CD4-positive, alpha-beta T cell treated with Interleukin-2 at 100 ng/mL for 4 hours (primary cell): ENCODE measurements at regions not wholly inside any gene's neighbourhood (a gene's known extent, or its start where the extent isn't known, plus 50 kb on each side); places are given as distances from the start of the nearest gene placed in this dataset.
"Not testable (repeated sequence)": the region's sequence is repeated elsewhere in the genome, so short reads cannot be mapped to it uniquely, and the experiment has no call there.

Source experiments
- DNase-seq: peaks from one replicate; pipeline ENCODE4 v3.0.0-alpha.2; 2020; ENCODE audit warnings: low spot score

GRCh38 chr5:96201503-96201902 lies 231.5 kb downstream of the PCSK1 start:
- DNase-seq, result no peak

DNA sequence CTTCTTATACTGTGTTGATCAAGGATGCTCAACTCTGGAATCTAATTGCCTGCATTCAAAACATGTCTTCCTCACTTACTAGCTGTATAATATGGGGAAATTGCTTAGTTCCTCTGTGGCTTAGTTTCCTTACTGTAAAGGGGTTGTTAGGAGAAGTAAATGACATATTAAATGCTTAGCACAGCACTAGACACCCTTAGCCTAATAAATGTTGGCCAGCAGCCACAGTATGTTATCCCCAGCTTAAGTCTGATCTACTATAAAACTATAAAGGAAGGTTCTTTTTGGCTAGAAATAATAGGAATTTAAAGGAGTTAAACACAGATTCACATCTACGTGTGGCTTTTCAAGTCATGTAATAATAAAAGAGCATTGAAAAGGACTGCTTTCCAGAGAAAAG lies 232.4 kb downstream of the PCSK1 start:
- DNase-seq, result no peak

DNA sequence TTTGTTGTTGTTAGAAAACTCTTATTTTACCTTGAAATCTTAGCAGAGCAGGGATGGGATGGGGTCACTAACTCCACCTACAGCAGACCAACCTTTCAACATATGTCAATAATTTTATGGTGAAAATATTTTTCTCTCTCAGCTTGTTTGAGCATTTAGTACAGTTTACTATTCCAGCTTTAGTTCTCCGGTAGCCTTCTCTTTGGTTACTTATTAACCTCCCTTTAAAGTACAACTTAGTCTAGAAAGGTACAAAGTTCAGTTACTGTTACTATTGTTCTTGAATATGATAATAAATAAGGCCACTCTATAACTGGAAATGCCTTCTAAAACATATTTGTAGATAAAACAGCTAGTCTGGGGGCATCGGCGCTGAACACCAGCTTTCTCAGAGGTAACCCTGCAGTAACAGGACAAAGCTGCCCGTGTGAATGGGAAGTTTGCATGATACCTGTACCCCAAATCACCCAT lies 233.3 kb downstream of the PCSK1 start:
- DNase-seq, result no peak

GRCh38 chr5:96198356-96199058 lies 234.5 kb downstream of the PCSK1 start:
- no peak for DNase-seq

DNA sequence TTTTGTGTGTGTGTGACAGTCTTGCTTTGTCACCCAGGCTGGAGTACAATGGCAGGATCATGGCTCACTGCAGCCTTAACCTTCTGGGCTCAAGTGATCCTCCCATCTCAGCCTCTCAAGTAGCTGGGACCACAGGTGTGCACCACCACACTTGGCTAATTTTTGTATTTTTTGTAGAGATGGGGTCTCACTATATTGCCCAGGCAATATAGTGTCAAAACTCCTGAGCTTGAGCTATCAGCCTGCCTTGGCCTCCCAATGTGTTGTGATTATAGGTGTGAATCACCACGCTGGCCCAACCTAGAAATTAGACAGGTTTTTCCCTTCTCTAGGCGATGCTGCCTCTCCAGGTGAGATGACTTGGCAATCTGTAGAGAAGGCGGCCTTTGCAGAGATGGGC lies 235.3 kb downstream of the PCSK1 start:
- DNase-seq, result not testable (repeated sequence)

GRCh38 chr5:96197347-96197746 lies 235.7 kb upstream of the ELL2 start:
- DNase-seq, result no peak

DNA sequence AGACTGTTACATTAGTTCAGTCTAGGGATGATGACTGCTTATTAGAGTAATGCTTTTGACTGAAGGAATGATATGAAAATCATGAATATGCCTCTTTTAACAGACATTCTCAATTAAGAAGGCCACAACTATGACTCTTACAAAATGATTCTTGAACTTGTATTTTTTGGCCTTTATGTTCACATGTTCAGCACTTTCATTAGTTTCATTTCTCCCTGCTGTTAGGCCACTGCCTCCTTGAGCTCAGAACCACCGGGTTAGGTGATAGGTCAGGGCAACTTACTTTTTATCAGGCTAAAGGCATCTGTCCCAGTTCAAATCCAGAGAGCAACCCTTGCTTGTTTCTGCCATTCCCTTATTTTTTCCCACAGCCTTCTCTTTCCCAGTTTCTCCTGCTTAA lies 235.2 kb upstream of the ELL2 start:
- no peak for DNase-seq

DNA sequence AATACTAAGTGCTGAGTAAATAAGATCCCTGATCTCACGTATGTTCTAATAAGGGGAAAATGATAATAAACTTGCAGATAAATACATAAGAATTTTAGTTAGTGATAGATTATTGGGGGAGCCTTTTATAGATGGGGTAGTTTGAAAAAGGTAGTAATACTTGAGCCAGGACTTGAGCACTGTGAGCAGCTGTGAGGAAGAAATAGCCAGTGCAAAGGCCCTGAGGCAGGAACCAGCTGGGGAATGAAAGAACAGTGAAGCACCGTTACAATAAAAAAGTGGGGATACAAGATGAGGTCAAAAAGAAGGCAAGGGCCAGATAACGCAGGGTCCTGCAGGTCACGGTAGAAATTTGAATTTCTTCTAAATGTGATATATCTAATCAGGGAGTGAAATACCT lies 234.8 kb upstream of the ELL2 start:
- no peak for DNase-seq

DNA sequence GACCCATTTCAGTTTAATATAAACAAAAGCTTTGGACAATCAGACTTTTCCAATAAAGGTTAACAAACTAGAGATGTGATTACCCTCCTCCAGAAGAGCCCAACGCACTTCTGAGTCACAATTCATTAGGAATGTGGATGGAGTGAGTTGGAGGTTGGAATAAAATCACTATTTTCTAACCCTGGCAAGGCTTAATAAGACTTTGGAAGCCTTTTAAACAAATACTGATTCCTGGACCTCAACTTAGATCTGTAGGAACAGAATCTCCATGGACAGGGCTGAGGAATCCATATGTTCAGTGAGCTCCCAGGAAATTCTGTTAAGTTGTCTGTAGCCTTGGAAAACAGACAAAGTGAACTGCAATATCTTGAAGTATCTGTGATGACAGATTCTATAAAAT lies 233.5 kb upstream of the ELL2 start:
- no peak for DNase-seq

DNA sequence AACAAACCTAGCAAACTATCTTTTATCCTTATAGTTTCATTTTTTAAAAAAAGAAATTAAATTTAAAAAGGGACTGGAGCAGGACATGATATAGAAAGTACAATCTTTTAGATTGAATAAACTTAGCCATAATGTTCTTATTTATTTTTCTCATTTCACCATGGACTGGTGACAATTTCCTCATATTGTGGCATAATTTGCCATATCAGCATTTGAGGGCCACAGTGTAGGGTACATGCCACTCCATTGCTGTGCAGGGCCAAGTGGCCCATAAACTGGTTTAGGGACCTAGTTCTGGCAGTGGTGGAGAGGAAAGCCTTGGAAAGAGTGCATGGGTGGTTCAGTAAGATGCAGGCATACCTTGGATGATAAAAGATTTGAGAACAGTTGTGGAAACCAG lies 232.9 kb upstream of the ELL2 start:
- DNase-seq, result no peak

DNA sequence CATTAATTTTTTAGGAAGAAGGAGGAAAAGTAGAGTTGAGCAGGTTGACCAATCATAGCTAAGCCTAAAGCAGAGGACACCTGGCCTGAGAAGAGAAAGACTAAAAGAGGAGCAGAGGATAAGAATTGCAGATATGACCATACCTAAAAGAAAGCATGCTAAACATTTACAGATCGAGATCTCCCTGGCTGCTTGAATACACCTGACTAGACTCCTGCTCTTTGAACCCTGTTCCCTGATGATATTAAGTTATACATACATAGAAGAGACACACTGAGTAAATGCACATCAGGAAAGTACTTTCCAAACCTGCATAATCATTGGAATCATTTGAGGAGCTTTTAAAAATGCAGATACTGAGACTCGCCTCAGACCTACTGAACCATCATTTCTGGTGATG lies 232.3 kb upstream of the ELL2 start:
- no peak for DNase-seq

GRCh38 chr5:96189987-96190386 lies 228.3 kb upstream of the ELL2 start:
- no peak for DNase-seq

DNA sequence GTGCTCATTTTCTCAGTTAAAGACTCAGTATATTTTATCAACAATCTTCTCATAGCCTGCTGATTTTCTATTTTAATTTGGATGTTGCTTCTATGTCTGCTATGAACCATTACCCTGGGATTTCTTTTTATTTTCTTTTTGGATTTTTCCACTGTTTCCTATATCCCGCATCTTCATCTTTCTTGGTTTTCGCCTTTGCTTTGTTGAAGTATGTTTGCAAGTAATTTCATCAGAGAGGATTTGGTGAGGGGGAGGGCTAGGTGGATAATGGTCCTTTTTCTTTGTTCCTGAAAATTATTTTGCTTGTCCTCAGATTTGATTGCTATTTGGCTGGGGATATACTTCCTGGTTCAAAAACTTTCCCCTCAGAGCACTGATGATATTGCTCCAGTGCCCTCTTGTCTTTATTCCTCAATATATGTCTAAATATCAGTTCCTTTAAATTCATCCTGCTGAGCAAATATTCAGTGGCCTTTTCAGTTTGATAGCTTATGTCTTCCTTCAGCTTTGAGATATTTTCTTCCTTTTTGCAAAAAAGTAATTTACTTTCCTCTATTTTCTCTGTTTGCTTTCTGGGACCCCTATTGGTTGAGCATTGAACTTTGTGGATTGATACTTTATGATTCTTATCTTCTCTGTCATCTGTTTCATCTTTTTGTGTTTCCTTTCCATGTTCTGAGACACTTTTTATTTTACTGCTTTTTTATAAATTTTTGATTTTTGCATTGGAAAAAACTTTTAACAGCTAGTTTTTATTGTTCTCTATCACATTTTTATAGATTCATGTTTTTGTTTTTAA lies 227.6 kb upstream of the ELL2 start:
- DNase-seq, result no peak

DNA sequence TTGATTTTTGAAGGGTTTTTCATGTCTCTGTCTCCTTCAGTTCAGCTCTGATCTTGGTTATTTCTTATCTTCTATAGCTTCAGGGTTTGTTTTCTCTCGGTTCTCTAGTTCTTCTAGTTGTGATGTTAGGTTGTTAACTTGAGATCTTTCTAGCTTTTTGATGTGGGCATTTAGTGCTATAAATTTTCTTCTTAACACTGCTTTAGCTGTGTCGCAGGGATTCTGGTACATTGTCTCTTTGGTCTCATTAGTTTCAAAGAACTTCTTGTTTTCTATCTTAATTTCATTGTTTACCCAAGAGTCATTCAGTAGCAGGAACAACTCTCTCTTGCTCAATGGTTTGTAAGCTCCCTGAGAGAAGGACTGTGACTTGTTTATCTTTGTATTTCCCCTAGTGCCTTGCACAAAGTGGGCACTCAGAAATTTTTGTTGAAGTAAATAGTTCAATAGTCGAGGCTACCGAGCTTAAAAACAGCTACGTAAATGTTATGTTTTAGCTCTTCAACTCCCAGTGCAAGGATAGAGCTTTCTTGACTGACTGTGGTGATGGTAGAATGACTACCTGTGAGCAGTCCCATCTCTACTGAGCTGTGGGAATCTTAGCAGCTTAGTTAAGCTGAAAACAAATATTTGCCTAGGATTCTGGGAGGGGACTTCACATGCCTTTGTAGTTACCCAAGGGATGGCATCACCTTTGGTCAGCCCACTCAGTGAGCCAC lies 225.8 kb upstream of the ELL2 start:
- DNase-seq, result no peak

DNA sequence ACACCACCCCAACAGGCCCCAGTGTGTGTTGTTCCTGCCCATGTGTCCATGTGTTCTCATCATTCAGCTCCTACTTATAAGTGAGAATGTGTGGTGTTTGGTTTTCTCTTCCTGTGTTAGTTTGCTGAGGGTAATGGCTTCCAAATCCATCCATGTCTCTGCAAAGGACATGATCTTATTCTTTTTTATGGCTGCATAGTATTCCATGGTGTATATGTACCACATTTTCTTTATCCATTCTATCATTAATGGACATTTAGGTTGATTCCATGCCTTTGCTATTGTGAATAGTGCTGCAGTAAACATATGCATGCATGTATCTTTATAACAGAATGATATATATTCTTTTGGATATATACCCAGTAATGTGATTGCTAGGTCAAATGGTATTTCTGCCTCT lies 222.9 kb upstream of the ELL2 start:
- DNase-seq, result not testable (repeated sequence)

DNA sequence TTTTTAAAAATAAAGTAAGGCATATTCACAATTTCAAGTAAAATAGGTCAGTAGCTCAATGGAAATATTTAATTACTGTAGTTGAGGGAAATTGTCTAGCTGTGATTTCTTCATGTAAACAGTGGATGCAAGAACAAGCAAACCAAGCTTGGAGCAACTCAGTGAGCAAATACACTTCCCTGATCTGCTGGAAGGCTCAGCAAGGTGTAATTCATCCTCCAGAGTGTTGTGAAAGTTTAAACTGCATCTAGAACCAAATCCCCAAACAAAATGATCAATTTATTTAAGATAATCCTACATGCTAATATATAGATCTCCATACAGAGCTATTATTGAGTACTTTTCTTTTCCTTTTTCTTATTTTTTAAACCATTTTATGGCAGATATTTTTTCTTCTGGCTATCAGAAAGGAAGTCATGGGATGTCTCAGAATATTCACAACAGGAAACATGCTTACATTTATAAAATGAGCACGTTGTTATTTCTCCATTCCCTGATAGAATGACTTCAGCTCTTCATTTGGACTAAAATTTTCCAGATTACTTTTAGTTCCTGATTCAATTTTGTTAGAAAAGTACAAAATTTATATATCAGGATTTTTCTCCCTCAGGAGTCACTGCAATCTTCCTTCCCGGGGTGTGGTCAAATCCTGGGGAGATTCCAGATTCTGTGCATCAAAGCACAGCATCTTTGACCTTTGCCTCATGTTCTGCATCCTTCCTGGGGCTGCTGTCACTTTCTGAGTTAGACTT lies 219.2 kb upstream of the ELL2 start:
- DNase-seq, result no peak

GRCh38 chr5:96177303-96177869 lies 215.7 kb upstream of the ELL2 start:
- no peak for DNase-seq

- no peak for DNase-seq
These were observed 214.4 kb upstream of the ELL2 start for GRCh38 chr5:96176022-96176421.

DNA sequence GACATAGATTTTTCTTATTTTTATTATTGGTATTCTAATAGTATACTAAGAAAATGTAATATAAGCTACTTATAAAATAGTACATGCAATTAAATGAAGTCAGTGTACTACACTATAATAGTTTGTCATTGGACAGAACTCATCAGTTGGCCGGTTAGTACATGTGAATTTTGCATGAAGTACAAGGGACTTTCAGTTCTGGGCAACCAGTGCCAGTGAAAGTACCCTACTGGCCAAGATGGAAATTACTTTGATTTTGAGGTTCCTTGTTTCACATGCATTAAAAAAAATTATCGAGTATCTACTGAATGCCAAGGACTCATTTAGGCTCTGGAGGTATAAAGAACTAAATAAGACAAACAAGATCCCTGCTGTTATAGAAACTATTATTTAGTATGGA lies 213.4 kb upstream of the ELL2 start:
- no peak for DNase-seq

GRCh38 chr5:96173366-96173765 lies 211.7 kb upstream of the ELL2 start:
- no peak for DNase-seq

DNA sequence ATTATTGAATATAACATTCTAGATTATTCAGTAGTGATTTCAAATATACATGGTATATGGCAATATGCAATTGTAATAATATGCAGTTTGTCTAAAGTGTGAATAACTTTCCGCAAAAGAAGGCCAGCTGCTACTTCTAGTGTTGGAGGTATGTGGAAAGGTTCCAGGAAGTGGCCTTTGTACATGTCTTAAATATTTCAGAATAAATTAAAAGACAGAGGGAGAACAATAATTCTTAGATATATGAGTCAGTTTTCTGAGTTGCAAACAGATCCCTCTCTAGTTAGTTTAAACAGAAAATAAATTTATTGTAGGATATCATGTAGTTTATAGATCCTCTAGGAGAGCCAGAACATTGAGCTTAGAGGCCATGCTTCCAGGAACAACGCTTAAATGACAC lies 210.8 kb upstream of the ELL2 start:
- DNase-seq, result no peak

- DNase-seq, result not testable (repeated sequence)
These were observed 210.3 kb upstream of the ELL2 start for GRCh38 chr5:96171973-96172372.
